IMR-90 (cell line): ENCODE measurements at regions not wholly inside any gene's neighbourhood (a gene's known extent, or its start where the extent isn't known, plus 50 kb on each side); places are given as distances from the start of the nearest gene placed in this dataset.

Source experiments
- ATAC-seq: fragments of 200-7000 bp; cut with Tn5 transposase; 2 replicates; pipeline ENCODE4 v1.9.1; 2020; ENCODE audit warnings: low read depth, mild to moderate bottlenecking, moderate library complexity
- BruUV-seq: library from RNA; stranded (reverse); fragments of 400-500 nt; replicated peaks from 2 replicates; lab custom pipeline; 2021; lab: Mats Ljungman, UMichigan
- CTCF ChIA-PET: fragments of 300-600 bp; formaldehyde crosslinking; extraction: SDS; loops from one replicate; lab custom pipeline; 2021; ENCODE audit warnings: antibody characterized with exemption; lab: Yijun Ruan, JAX
- POLR2A ChIA-PET: fragments of 300-600 bp; sonication (Branson Sonifier 250); formaldehyde crosslinking; loops from one replicate; lab custom pipeline; 2022; ENCODE audit warnings: antibody characterized with exemption; ENCODE audit not compliant: unreplicated experiment; lab: Charles Lee
- DNase-seq: peaks from one replicate; pipeline ENCODE4 v3.0.0; 2013
- H2AFZ ChIP-seq: replicated peaks from 2 replicates; pipeline ENCODE3; 2013; ENCODE audit warnings: low read length, mild to moderate bottlenecking; ENCODE audit not compliant: poor library complexity
- H2AK5ac ChIP-seq: 2 replicates; pipeline ENCODE4 v1.6.1; 2013; ENCODE audit warnings: low read depth, low read length, inconsistent platforms
- H2AK9ac ChIP-seq: replicated peaks from 2 replicates; pipeline ENCODE3; 2013; ENCODE audit warnings: mild to moderate bottlenecking, low read depth, low read length, moderate library complexity; ENCODE audit not compliant: poor library complexity
- H2BK120ac ChIP-seq: 2 replicates; pipeline ENCODE4 v1.6.1; 2013; ENCODE audit warnings: low read depth, low read length, inconsistent platforms
- H2BK15ac ChIP-seq: 3 replicates; pipeline ENCODE4 v1.6.1; 2013; ENCODE audit warnings: low read depth, low read length, inconsistent platforms
- H2BK20ac ChIP-seq: 2 replicates; pipeline ENCODE4 v1.6.1; 2013; ENCODE audit warnings: low read depth, mild to moderate bottlenecking, inconsistent platforms, low read length, moderate library complexity
- H2BK5ac ChIP-seq: 2 replicates; pipeline ENCODE4 v1.6.1; 2013; ENCODE audit warnings: mild to moderate bottlenecking, low read depth, low read length, inconsistent platforms; ENCODE audit not compliant: poor library complexity, severe bottlenecking
- H3K14ac ChIP-seq: replicated peaks from 2 replicates; pipeline ENCODE4 v1.6.1; 2013; ENCODE audit warnings: low read depth, low read length, inconsistent platforms
- H3K18ac ChIP-seq: 2 replicates; pipeline ENCODE4 v1.6.1; 2013; ENCODE audit warnings: low read depth, low read length, control low read depth
- H3K23ac ChIP-seq: 2 replicates; pipeline ENCODE4 v1.6.1; 2013; ENCODE audit warnings: low read depth, low read length, inconsistent platforms
- H3K27ac ChIP-seq: 2 replicates; pipeline ENCODE4 v1.5.1; 2013; ENCODE audit warnings: mild to moderate bottlenecking, control low read depth, low read length; ENCODE audit not compliant: insufficient read depth
- H3K27me3 ChIP-seq: 2 replicates; pipeline ENCODE4 v1.6.1; 2013; ENCODE audit warnings: low read length; ENCODE audit not compliant: control insufficient read depth, insufficient read depth
- H3K36me3 ChIP-seq: 2 replicates; pipeline ENCODE4 v1.6.1; 2013; ENCODE audit warnings: low read length, mixed read lengths; ENCODE audit not compliant: control insufficient read depth, insufficient read depth
- H3K4ac ChIP-seq: 2 replicates; pipeline ENCODE4 v1.6.1; 2013; ENCODE audit warnings: low read depth, low read length, inconsistent platforms
- H3K4me1 ChIP-seq: 2 replicates; pipeline ENCODE4 v1.6.1; 2013; ENCODE audit warnings: low read length, mixed read lengths; ENCODE audit not compliant: control insufficient read depth, insufficient read depth
- H3K4me2 ChIP-seq: 2 replicates; pipeline ENCODE4 v1.6.1; 2013; ENCODE audit warnings: low read depth, mild to moderate bottlenecking, control low read depth, low read length, moderate library complexity
- H3K4me3 ChIP-seq: 2 replicates; pipeline ENCODE4 v1.5.1; 2013; ENCODE audit warnings: low read depth, mild to moderate bottlenecking, control low read depth, low read length, moderate library complexity; ENCODE audit not compliant: insufficient read depth
- H3K56ac ChIP-seq: 2 replicates; pipeline ENCODE4 v1.6.1; 2013; ENCODE audit warnings: low read length, inconsistent platforms; ENCODE audit not compliant: insufficient read depth; ENCODE audit errors: extremely low read depth
- H3K79me1 ChIP-seq, 2 experiments: 2 replicates each; pipeline ENCODE4 v1.6.1; 2013; ENCODE audit warnings: low read length in 2 of 2, inconsistent platforms in 1 of 2, low read depth in 1 of 2
- H3K9ac ChIP-seq: 2 replicates; pipeline ENCODE4 v1.6.1; 2013; ENCODE audit warnings: low read depth, low read length, control low read depth
- H3K9me1 ChIP-seq: 2 replicates; pipeline ENCODE4 v1.6.1; 2013; ENCODE audit warnings: low read length, inconsistent platforms; ENCODE audit not compliant: insufficient read depth
- H3K9me3 ChIP-seq: 2 replicates; pipeline ENCODE4 v1.6.1; 2013; ENCODE audit warnings: low read length; ENCODE audit not compliant: control insufficient read depth, insufficient read depth
- H4K20me1 ChIP-seq: 2 replicates; pipeline ENCODE4 v1.6.1; 2013; ENCODE audit warnings: low read length, inconsistent platforms; ENCODE audit not compliant: insufficient read depth
- H4K5ac ChIP-seq: 2 replicates; pipeline ENCODE4 v1.6.1; 2013; ENCODE audit warnings: mild to moderate bottlenecking, low read depth, low read length, control low read depth
- H4K8ac ChIP-seq, 2 experiments: 2 replicates each; pipeline ENCODE4 v1.6.1; 2013; ENCODE audit warnings: low read depth in 2 of 2, low read length in 2 of 2, control low read depth in 1 of 2, inconsistent platforms in 1 of 2
- H4K91ac ChIP-seq: 2 replicates; pipeline ENCODE4 v1.6.1; 2013; ENCODE audit warnings: low read depth, low read length, inconsistent platforms; ENCODE audit not compliant: insufficient read depth
- BHLHE40 ChIP-seq: fragments of 150-350 bp; IDR thresholded peaks from 2 replicates; pipeline ENCODE4 v1.6.1; 2016; ENCODE audit warnings: mild to moderate bottlenecking, low read depth, low read length
- CEBPB ChIP-seq: IDR thresholded peaks from 2 replicates; pipeline ENCODE4 v1.6.1; 2012; ENCODE audit warnings: low read depth, low read length, improper control_type of control experiment
- ELK1 ChIP-seq: fragments of 150-350 bp; IDR thresholded peaks from 2 replicates; pipeline ENCODE4 v1.6.1; 2016; ENCODE audit warnings: low read depth, mild to moderate bottlenecking, low read length, moderate library complexity, borderline replicate concordance
- MAFK ChIP-seq: IDR thresholded peaks from 2 replicates; pipeline ENCODE4 v1.6.1; 2012; ENCODE audit warnings: low read depth, low read length, improper control_type of control experiment
- NFE2L2 ChIP-seq: fragments of 150-350 bp; IDR thresholded peaks from 2 replicates; pipeline ENCODE4 v1.6.1; 2016; ENCODE audit warnings: low read depth, mild to moderate bottlenecking, low read length
- RAD21 ChIP-seq: IDR thresholded peaks from 2 replicates; pipeline ENCODE4 v1.6.1; 2012; ENCODE audit warnings: low read length, improper control_type of control experiment
- SMC3 ChIP-seq: fragments of 150-350 bp; IDR thresholded peaks from 2 replicates; pipeline ENCODE4 v1.6.1; 2016; ENCODE audit warnings: low read depth, mild to moderate bottlenecking, antibody characterized with exemption, low read length, moderate library complexity
- WGBS, 2 experiments: methylation state at CpG; one replicate each; pipeline versions ENCODE4 v1.1.5 to v1.1.7; 2013; ENCODE audit warnings: missing lambda C conversion rate in 2 of 2; ENCODE audit not compliant: insufficient read length in 1 of 2; ENCODE audit errors: extremely low coverage in 2 of 2; 5-methylcytosine and 5-hydroxymethylcytosine counted together
- dilution Hi-C: fragments of 300-500 bp; cut with HindIII; formaldehyde crosslinking; loops from one replicate; pipeline ENCODE4 v1.14.3; 2018; ENCODE audit warnings: low sequenced_read_pairs; ENCODE audit not compliant: unreplicated experiment
- in situ Hi-C: fragments of 300-500 bp; cut with MboI; formaldehyde crosslinking; loops from 3 replicates; pipeline ENCODE4 v1.14.3; 2019; ENCODE audit warnings: low sequenced_read_pairs, inconsistent platforms, mixed read lengths
- intact Hi-C: fragments of 100-400 bp; cut with micrococcal nuclease; formaldehyde crosslinking; loops from 2 replicates; pipeline ENCODE4 v1.10.0; 2022

GRCh38 chr4:3676907-3677747 lies 89.1 kb upstream of the ADRA2C start (continued):
- no peak for TF ChIP-seq ELK1

GRCh38 chr4:3676196-3676595 lies 90.0 kb upstream of the ADRA2C start:
- Histone ChIP-seq H4K91ac (no peak overlapping the region), H4K5ac (no peak overlapping the region), H3K4ac (no peak overlapping the region), H2BK20ac (no peak overlapping the region), H3K56ac (no peak overlapping the region), H3K4me2 (no peak overlapping the region), H3K36me3 (no peaks in the 10 kb centered on the region), H3K9me3 (peaks cover 11% of the 10 kb centered on the region), H3K23ac (no peak overlapping the region), H4K20me1 (no peaks in the 10 kb centered on the region), H2BK15ac (no peak overlapping the region), H2BK5ac (no peak overlapping the region), H3K27ac (no peak overlapping the region), H3K18ac (no peak overlapping the region), H3K4me1 (peaks cover 5% of the 10 kb centered on the region), H3K9me1 (no peaks in the 10 kb centered on the region), H2BK120ac (no peak overlapping the region), H3K14ac (no peak overlapping the region), H2AFZ (no peak overlapping the region), H3K27me3 (peaks cover 57% of the 10 kb centered on the region), H3K79me1 (no peaks in the 10 kb centered on the region), H3K4me3 (no peak overlapping the region), H2AK5ac (no peak overlapping the region), H3K9ac (no peak overlapping the region), H4K8ac (no peak overlapping the region), H2AK9ac (no peak overlapping the region)
- ChIA-PET CTCF (no interaction called here), POLR2A (no interaction called here)
- DNase-seq (no peak), ATAC-seq (no peak)
- in situ Hi-C loops (no loop called here), intact Hi-C loops (no loop called here), dilution Hi-C loops (no loop called here)
- BruUV-seq: no TSS peak
- 71% methylated on average over 3 of the region's 7 CpGs; no CpG with 5 or more reads in 1 of the 2 experiments for WGBS, 2 experiments
- TF ChIP-seq BHLHE40 (no peak), MAFK (no peak), NFE2L2 (no peak), SMC3 (no peak), RAD21 (no peak), CEBPB (no peak), ELK1 (no peak)
